Upper lobe of right lung (tissue), 1 donor: ENCODE measurements at regions not wholly inside any gene's neighbourhood (a gene's known extent, or its start where the extent isn't known, plus 50 kb on each side); places are given as distances from the start of the nearest gene placed in this dataset.

Source experiments
- ATAC-seq: fragments of 200-7000 bp; cut with Tn5 transposase; one replicate; pipeline ENCODE4 v1.9.1; 2020; ENCODE audit warnings: mild to moderate bottlenecking, moderate library complexity
- DNase-seq: peaks from one replicate; pipeline ENCODE4 v3.0.0-alpha.2; 2020
- H3K27ac ChIP-seq: fragments of 200-600 bp; one replicate; pipeline ENCODE4 v1.8.0; 2022
- H3K27me3 ChIP-seq: fragments of 200-600 bp; one replicate; pipeline ENCODE4 v1.8.0; 2022; ENCODE audit warnings: mild to moderate bottlenecking
- H3K36me3 ChIP-seq: fragments of 200-600 bp; one replicate; pipeline ENCODE4 v1.8.0; 2022
- H3K4me1 ChIP-seq: fragments of 200-600 bp; one replicate; pipeline ENCODE4 v1.8.0; 2022
- H3K4me3 ChIP-seq: fragments of 200-600 bp; one replicate; pipeline ENCODE4 v1.8.0; 2022; ENCODE audit warnings: mild to moderate bottlenecking
- H3K9me3 ChIP-seq: fragments of 200-600 bp; one replicate; pipeline ENCODE4 v1.8.0; 2022
- intact Hi-C: fragments of 100-400 bp; cut with DNase I; formaldehyde crosslinking; loops from one replicate; pipeline ENCODE4 v1.11.0; 2022
- TF ChIP-seq, protein P1 (sequence below): fragments of 200-600 bp; IDR thresholded peaks from one replicate; pipeline ENCODE4 v1.8.0; 2022; ENCODE audit warnings: antibody characterized with exemption
- donor health status: DM: no; HTN: yes; CAD: no; lungs with severe emphysema.

DNA sequence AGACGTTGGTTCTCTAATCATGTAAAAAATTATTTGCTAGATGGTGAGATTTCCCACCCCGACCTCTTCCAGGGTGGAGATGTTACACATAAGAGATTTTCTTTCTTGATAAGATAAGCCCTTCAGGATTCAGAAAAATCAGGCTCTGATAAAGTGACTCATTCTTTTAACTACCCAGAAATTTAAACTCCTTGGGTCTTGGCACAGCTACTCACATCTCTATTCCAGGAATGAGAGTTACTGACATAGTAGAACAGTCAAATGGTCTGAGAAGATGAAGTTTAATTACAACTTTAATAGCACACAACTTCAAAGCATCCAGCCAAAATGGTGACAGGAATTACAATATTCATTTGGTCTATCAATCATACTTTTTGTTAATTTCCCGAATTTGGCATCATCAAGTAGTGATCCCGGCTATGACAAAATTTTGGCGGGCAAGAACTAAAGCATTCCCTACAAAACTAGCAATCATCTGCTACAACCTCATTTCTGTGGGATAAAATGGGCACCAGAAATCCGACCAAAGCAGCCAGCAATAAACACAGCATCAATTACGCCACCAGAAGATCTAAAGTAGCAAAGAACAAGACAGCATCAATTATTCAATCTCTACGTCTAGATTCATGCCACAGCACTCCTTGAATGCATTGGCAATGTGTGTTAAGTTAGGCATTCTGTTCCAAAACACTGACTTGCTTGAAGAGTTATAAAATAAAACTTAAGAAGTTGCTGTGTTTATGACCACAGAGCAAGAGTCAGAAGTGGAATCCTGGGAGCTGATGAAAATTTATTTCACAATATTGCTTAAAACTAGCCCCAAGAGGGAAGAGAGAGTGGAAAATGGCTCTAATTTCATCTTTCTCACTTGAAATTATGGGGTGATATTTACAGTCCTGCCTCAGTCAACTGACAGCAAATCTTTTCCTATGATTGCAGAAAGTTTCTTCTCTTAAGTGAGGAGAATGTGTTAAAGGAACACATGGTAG lies 565.7 kb upstream of the ANKRD30A start:
- H3K4me3 ChIP-seq: no peak overlapping the region
- DNase-seq: no peak
- H3K36me3 ChIP-seq: no peaks in the 10 kb centered on the region
- H3K9me3 ChIP-seq: no peaks in the 10 kb centered on the region
- intact Hi-C loops: no loop called here
- TF ChIP-seq, protein P1, sequence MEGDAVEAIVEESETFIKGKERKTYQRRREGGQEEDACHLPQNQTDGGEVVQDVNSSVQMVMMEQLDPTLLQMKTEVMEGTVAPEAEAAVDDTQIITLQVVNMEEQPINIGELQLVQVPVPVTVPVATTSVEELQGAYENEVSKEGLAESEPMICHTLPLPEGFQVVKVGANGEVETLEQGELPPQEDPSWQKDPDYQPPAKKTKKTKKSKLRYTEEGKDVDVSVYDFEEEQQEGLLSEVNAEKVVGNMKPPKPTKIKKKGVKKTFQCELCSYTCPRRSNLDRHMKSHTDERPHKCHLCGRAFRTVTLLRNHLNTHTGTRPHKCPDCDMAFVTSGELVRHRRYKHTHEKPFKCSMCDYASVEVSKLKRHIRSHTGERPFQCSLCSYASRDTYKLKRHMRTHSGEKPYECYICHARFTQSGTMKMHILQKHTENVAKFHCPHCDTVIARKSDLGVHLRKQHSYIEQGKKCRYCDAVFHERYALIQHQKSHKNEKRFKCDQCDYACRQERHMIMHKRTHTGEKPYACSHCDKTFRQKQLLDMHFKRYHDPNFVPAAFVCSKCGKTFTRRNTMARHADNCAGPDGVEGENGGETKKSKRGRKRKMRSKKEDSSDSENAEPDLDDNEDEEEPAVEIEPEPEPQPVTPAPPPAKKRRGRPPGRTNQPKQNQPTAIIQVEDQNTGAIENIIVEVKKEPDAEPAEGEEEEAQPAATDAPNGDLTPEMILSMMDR: no peak
- H3K27me3 ChIP-seq: no peaks in the 10 kb centered on the region
- H3K27ac ChIP-seq: no peak overlapping the region
- no peaks in the 10 kb centered on the region for H3K4me1 ChIP-seq
- no peak for ATAC-seq

DNA sequence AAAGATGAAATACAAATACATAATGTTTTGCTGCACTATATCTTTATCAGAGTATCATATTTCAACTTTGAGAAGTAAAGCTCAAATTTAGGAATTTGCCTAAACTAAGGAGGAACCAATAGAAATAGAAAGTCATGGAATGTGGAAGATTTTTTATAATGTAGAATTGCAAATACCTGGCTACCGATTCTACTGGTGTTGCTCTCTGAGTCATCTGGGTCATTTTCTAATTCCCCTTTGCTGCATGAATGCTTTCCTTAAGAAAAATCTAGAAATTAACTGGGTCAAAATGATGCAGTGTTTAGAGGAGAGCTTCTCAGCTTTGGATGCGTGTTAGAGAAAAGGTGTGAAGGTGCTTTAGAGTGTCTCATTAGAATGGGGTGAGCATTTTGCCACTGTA lies 568.9 kb upstream of the ANKRD30A start:
- Histone ChIP-seq H3K4me3 (no peak overlapping the region), H3K36me3 (no peaks in the 10 kb centered on the region), H3K4me1 (no peaks in the 10 kb centered on the region), H3K9me3 (no peaks in the 10 kb centered on the region), H3K27me3 (no peaks in the 10 kb centered on the region), H3K27ac (no peak overlapping the region)
- DNase-seq: no peak
- no peak for ATAC-seq
- intact Hi-C loops: no loop called here
- TF ChIP-seq, protein P1: no peak

DNA sequence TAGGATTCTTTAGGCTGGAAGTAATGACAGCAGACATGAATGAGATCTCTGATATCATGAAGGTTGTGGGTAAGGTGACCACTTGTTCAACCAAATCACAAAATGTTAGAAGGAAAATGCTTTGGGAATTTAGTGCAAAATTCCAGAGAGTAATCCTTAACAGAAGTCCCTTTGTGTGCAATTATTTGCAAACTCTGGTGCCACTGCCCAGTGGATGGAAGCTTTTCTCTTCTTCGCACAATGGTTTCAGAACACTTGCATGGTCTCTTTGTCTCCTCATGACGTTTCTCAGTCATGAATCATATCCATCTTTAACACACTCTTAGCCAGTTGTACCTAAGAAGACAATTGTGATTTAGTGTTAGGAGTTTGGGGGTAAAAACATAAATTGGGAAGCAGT lies 570.4 kb upstream of the ANKRD30A start:
- intact Hi-C loops: no loop called here
- no peak overlapping the region for H3K27ac ChIP-seq
- no peaks in the 10 kb centered on the region for H3K9me3 ChIP-seq
- TF ChIP-seq, protein P1: no peak
- ATAC-seq (no peak), DNase-seq (no peak)
- H3K4me3 ChIP-seq: no peak overlapping the region
- H3K36me3 ChIP-seq: no peaks in the 10 kb centered on the region
- no peaks in the 10 kb centered on the region for H3K4me1 ChIP-seq
- H3K27me3 ChIP-seq: no peaks in the 10 kb centered on the region

DNA sequence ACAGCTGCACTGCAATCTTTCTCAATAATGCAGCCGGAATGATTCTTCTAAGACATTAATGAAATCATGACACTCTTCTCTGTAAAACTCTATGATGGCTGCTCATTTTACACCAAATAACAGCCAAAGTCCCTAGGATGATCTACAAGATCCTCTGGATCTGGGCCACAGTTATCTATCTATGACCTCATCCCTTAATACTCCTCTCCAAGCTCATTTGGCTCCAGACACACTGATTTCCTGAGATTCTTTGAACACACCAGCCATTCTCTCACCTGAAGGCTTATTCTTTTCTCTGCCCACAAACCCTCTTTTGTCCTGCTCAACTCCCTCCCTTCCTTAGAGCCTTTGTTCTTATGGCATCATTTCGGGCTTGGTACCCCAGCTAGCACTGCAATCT lies 577.4 kb upstream of the ANKRD30A start:
- Histone ChIP-seq H3K27me3 (no peaks in the 10 kb centered on the region), H3K4me3 (no peak overlapping the region), H3K27ac (no peak overlapping the region), H3K36me3 (no peaks in the 10 kb centered on the region), H3K9me3 (no peaks in the 10 kb centered on the region), H3K4me1 (no peaks in the 10 kb centered on the region)
- TF ChIP-seq, protein P1: no peak
- DNase-seq (no peak), ATAC-seq (no peak)
- intact Hi-C loops: no loop called here

DNA sequence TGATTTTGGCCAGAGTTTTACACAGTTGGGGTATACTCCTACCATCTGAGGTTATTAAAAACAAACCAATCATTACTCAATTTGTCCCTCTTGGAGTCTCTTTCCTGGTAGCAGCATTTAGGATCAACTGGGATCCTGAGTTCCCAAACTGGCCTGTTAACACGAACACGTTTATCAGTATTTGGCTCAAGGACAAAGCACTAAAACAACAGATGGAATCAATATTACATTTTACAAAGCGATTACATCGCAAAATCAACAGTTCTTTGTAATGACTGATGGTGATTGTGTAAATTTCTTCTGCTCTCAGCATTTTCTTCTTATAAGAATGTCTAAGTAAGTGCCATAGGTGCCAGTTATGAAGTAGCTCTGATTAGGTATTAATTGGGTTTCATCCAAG lies 582.9 kb upstream of the ANKRD30A start:
- DNase-seq (no peak), ATAC-seq (no peak)
- Histone ChIP-seq H3K27ac (no peak overlapping the region), H3K36me3 (no peaks in the 10 kb centered on the region), H3K4me3 (no peak overlapping the region), H3K27me3 (no peaks in the 10 kb centered on the region), H3K9me3 (no peaks in the 10 kb centered on the region), H3K4me1 (peaks cover 4% of the 10 kb centered on the region)
- TF ChIP-seq, protein P1: no peak
- intact Hi-C loops: no loop called here
